NCI-H1694 treated with DMSO at 0.1 percent for 48 hours (cell line): ENCODE measurements at regions not wholly inside any gene's neighbourhood (a gene's known extent, or its start where the extent isn't known, plus 50 kb on each side); places are given as distances from the start of the nearest gene placed in this dataset.

Experiments used
- DNase-seq: peaks from one replicate; lab custom pipeline; 2025; lab: John Stamatoyannopoulos, UW

DNA sequence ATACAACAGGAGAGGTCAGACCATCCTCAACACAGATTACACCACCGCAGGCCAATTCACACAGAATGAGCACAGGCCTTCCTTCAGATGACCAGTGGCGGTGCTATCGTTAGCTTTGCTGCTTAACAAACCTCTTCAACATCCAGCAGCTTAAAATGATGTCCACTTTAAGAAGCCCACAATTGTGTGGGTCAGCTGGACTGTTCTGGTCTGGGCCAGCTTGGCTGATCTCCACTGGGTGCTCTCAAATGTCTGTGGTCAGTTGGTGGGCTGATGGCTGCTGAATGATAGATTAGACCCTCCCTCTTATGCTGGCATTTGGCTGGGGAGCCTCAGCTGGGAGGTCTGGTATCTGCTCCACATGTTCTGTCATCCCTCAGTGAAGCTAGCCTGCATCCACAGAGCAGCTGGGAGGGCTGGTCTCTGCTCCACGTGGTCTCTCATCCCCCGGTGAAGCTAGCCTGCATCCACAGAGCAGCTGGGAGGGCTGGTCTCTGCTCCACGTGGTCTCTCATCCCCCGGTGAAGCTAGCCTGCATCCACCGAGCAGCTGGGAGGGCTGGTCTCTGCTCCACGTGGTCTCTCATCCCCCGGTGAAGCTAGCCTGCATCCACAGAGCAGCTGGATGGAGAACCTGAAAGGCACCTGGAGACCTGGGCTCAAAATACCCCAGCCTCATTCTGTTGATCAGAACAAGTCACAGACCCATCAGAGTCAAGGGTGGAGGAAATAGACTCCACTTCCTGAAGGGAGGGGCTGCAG is 203.6 kb upstream of the DIO3 start:
- DNase-seq, result no peak

DNA sequence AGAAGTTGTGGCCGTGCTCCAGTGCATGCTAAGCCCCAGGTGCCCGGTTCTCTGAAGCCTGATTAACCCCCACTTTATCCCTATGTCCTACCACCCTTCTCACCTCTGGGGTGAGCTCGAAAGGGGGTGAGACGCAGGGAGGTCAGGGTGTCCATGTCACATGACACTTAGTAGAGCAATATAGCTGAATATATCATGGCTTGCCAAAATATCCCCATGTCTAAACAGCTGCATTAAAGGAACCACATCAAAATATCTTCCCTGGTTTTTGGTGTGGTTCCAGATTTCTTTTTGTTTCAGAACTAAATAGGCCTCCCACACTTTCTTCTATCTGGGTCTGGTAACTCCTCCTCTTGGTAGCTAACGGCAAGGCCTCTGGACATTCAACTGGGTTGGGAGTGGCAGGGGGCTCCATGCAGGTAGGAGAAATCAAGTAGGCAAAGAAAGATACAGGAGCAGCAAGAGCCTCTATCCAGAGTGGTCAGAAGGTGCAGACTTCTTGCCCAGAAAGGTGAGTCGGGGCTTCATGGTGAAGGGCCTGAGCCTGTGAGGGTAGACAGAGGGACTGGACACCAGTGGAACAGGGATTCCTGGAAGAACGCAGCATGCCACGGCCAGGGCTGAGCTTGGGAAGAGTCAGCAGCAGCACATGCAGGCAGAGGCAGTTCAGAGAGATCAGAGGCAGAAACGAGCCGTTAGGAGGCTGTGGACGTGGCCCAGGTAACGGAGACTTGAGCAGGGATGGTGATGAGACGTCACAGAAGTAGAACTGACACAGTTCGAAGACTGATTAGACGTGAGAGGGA is 202.8 kb upstream of the DIO3 start:
- no peak for DNase-seq

DNA sequence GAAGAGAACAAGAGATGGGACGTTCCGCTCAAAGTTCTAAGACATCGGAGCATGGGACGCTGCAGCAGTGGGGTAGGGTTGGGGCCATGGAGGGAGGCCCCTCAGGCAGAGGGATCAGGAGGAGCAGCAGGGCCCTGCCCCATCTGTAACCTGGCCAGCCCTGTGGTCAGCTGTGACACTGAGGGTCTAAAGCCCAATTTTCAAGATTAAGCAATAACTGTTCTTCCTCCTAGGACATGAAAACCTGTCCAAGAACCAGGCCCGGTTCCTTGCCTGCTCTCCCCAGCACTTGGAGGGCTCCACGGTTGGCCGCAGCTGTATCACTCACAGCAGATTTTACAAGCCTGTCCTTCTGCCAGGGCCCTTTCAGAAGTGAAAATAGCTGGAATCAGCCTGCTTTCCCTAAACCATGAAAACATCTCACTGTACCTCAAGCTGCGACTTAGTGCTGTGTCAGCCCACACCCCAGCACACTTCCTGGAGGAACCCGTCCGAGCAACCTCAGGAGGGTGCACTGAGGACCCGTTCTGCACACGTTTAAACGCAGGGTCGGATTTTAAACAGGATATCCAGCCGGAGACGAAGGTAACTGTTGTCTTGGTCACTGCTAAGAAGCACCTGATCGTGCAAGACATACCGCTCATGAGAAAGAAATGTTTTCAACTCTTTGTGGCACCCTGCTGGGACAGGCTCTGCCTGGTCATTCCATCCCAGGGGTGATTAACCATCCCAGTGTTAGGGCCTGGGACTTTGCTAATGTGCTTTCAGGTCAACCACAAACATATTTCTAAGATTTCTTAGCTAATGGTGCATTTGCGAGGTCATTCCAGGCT is 201.9 kb upstream of the DIO3 start:
- no peak for DNase-seq

GRCh38 chr14:101360054-101360911 is 201.0 kb upstream of the DIO3 start:
- no peak for DNase-seq

GRCh38 chr14:101361044-101361443 is 200.3 kb upstream of the DIO3 start:
- no peak for DNase-seq

- DNase-seq, result no peak
These were observed 199.6 kb upstream of the DIO3 start for GRCh38 chr14:101361451-101362433.

DNA sequence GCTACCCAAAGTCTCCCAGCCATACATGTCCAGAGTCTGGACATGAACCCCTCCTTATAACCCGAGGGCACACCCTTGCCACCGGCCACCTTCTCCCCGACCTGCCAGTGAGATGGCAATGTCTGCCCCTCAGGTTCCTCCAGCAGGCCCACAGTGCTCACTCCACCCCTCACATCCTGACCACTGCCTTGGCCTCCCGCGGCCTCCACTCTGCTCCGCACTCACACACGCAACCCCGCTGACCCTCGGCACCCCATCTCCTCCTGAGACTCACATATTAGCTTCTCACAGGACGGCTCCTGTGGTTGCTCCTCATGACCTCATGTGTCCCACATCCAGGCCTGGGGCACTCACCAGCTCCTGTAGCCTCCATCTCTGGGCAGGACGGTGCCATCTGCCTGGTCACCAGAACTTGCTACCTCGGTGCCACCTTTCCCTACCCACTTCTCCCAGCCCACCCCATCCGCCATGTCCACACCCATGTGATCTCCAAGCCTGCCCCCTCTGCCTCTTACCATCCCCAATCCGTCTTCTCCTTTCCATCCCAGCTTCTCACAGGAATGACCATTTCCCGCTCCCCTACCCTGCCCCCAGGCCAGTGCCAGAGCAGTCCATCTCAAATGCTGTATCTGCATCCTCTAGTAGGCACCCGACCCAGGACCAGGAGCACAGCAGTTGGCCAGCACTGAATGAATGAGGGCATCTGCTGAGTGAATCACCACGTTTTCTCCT is 198.6 kb upstream of the DIO3 start:
- DNase-seq, result no peak

DNA sequence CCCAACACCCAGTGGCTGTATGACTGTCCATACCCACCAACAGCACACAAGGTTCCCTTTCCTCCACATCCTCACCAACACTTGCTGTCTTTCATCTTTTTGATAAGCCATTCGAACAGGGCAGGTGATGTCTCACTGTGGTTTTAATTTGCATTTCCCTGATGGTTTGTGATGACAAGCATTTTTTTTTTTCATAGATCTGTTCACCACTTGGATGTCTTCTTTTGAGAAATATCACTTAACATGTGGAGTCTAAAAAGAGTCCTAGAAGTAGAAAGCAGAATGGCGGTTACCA is 198.1 kb upstream of the DIO3 start:
- no peak for DNase-seq

DNA sequence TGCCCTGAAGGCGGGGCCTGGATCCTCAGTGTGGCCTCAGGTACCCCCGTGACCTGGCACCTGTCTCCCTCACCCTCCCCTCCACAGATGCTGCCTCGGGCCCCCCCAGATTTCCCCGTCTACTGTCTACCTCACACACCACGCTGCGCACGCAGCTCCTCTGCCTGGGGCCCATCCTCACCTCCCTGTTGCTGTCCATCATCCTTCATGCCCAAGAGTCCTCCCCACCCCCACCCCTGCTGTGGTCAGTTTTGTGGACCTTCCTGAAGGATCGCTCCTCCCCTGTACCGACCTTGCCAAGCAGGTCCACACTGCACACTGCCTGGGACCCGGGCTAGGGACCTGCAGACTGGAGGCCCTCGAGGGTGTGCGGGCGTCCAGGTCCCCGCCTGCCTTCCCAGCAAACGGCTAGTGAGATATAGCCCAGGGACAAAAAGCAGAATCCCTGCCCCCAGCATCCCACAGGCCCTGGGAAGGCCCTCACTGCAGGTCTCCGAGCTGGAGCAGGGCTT is 197.4 kb upstream of the DIO3 start:
- no peak for DNase-seq

DNA sequence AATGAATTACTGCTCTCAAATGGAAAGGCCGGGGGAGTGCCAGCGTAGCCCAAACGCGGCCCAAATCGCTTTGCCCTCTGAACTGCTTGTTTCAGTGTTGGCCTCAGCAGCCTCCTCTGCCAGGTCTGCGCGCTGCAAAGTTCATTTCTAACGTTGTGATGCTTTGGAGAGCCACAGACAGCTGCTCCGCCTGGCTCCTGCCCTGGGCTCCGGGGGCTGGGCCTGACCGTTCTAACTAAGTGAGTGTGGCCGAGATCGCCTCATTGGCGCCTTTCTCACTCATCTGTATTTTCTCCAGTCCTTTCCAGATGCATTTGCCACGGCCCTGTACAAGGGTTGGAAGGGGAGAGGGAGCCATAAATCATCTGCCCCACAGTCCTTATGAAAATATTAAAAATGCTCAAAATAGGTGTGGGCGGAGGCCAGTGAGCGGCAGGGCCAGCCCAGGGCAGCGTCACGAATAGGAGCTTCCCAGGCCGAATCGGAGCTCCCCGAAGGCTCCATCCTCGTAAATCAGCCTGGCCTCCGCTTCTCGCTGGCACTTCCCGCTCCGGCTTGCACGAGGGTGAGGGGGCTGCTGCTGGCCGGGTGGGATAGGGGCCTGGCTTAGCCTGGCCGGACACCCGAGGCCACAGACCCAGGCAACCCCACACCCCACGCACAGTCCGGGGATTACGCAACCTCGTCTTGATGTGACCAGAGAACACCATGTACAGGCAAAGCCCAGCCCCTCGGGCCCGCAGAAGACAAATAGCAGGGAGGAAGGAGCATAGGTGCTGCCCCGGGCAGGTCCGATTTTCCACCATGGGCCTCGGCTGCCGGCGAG is 196.6 kb upstream of the DIO3 start:
- DNase-seq, result no peak

GRCh38 chr14:101365329-101366158 is 195.8 kb upstream of the DIO3 start:
- DNase-seq, result no peak

DNA sequence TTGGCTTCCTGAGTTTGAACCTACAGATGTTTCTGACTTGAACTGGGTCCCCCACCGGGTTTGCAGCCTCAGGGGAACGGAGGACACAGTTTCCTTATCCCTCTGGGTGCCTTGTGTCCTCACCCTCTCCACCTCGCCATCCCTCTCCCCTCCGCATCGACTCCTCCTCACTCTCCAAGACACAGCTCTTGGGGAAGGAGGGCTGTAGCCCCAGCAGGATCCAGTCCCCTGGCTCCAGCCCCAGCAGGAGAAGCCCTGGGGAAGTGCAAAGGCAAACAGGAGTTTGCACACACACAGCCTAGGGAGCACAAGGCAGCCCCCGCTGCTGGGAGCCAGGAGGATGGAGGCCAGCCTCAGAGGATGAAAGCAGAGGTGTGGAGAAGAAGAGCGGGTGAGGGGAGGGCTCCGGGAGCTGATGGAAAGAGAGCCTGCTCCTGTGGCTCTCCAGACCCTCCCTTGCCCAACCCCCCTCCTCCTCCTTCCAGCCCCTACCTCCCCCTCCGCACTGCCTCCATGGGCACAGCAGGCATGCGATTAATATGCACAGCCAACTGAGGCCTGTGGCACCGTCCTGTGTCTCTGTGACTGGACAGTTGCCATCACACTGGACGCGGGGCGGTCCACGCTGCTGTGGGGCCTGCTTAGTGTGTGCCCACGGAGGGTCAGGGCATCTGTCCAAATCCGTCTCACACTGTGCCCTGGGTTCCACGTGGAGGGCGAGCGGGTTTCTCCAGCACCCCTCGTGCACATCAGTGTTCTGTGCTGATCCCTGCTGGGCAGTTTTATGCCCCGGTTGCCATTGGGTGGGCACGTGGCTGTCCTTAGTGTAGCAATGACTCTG is 193.7 kb upstream of the DIO3 start:
- DNase-seq, result no peak

- DNase-seq, result no peak
These were observed 192.7 kb upstream of the DIO3 start for GRCh38 chr14:101368629-101369028.

DNA sequence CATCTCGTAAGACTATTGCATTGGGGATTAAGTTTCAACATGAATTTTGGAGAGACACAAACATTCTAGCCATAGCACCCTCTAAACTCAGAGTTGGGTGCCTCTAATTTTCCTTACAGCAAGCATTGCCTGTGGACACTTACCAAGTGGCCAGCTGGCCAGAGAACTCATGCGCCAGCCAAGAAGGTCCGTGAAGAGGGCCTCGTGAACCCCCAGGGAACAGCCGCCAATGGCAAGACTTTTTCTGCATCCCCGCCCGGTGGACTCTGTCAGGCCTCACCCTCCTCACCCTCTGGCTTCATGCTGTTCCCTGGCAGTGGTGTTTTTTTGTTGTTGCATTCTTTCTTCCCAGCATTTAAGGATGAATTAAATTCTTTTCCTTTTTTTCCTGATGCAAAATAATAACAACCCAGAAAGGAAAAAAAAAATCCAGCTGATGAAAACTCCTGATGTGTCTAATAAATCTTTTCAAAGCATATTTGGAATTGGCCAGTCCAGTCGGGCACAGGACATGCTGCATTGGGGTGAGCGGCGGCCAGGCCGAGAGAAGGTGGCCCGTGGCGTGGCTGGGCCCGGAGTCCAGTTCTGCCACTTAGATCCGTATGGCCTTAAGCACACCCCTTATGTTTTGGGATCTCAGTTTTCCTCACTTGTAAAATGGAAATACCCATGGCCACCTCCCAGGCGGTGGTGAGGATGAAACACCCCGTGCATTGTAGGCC is 191.9 kb upstream of the DIO3 start:
- no peak for DNase-seq

- DNase-seq, result no peak
These were observed 191.2 kb upstream of the DIO3 start for GRCh38 chr14:101369916-101370592.
